HepG2 (cell line): ENCODE measurements at regions not wholly inside any gene's neighbourhood (a gene's known extent, or its start where the extent isn't known, plus 50 kb on each side); places are given as distances from the start of the nearest gene placed in this dataset.

Experiments used
- ATAC-seq: fragments of 200-7000 bp; cut with Tn5 transposase; 3 replicates; pipeline ENCODE4 v1.9.1; 2020; ENCODE audit warnings: mild to moderate bottlenecking, moderate library complexity
- BruUV-seq: library from RNA; stranded (reverse); fragments of 400-500 nt; replicated peaks from 2 replicates; lab custom pipeline; 2021; lab: Mats Ljungman, UMichigan
- CTCF ChIA-PET: fragments of 300-600 bp; formaldehyde crosslinking; extraction: SDS; loops from one replicate; lab custom pipeline; 2021; ENCODE audit warnings: low total read pairs, inconsistent platforms, low intra/inter-chr PET ratio; lab: Yijun Ruan, JAX
- POLR2A ChIA-PET: fragments of 350-600 bp; sonication (Branson Sonifier 250); formaldehyde crosslinking; loops from one replicate; lab custom pipeline; 2020; ENCODE audit warnings: antibody characterized with exemption, inconsistent platforms; lab: Yijun Ruan, JAX
- DNase-seq: peaks from one replicate; pipeline ENCODE4 v3.0.0-alpha.2; 2015; ENCODE audit warnings: low spot score
- FAIRE-seq: peaks from 3 replicates; lab custom pipeline; 2011; peaks lifted over from hg19 to GRCh38; lab: Jason Lieb, UNC
- H2AFZ ChIP-seq: one replicate; pipeline ENCODE4 v1.6.1; 2011; ENCODE audit warnings: low read length, inconsistent platforms
- H3K27ac ChIP-seq: fragments of 300-600 bp; 3 replicates; pipeline ENCODE4 v1.8.0; 2011; ENCODE audit warnings: mixed run types, mild to moderate bottlenecking, mixed read lengths, low read length, inconsistent platforms; ENCODE audit not compliant: insufficient read depth; ENCODE audit errors: extremely low read length
- H3K27me3 ChIP-seq, 2 experiments: fragments of 200-600 bp in 1 of 2; 2 replicates in 1 of 2; 3 replicates in 1 of 2; pipeline versions ENCODE4 v1.6.0 to v1.8.0; 2011; ENCODE audit warnings: low read length in 2 of 2, mild to moderate bottlenecking in 2 of 2, moderate library complexity in 2 of 2, inconsistent platforms in 1 of 2; ENCODE audit not compliant: insufficient read depth in 2 of 2, control insufficient read depth in 1 of 2
- H3K36me3 ChIP-seq, 2 experiments: fragments of 200-600 bp in 1 of 2; replicated peaks in 1 of 2; 2 replicates in 1 of 2; 3 replicates in 1 of 2; pipeline versions ENCODE4 v1.5.1 to v1.8.0; 2011; ENCODE audit warnings: low read length in 2 of 2, inconsistent platforms in 1 of 2; ENCODE audit not compliant: insufficient read depth in 2 of 2, control insufficient read depth in 1 of 2
- H3K4me1 ChIP-seq: 2 replicates; pipeline ENCODE4 v1.5.1; 2012; ENCODE audit warnings: low read length, inconsistent platforms; ENCODE audit not compliant: insufficient read depth
- H3K4me2 ChIP-seq: 2 replicates; pipeline ENCODE4 v1.6.0; 2011; ENCODE audit warnings: low read depth, low read length, inconsistent platforms
- H3K4me3 ChIP-seq, 3 experiments: fragments of 200-600 bp in 1 of 3; sonication (generic), shearing (Covaris generic) in 1 of 3; replicated peaks in 1 of 3; 2 replicates each; pipeline ENCODE4 v1.5.1; 2011 to 2016; ENCODE audit warnings: low read length in 3 of 3, inconsistent platforms in 2 of 3, low read depth in 2 of 3, mild to moderate bottlenecking in 2 of 3, control low read depth in 1 of 3, mixed read lengths in 1 of 3; ENCODE audit not compliant: insufficient read depth in 1 of 3
- H3K79me2 ChIP-seq: one replicate; pipeline ENCODE4 v1.6.1; 2011; ENCODE audit warnings: low read length, inconsistent platforms; ENCODE audit not compliant: insufficient read depth
- H3K9ac ChIP-seq: 2 replicates; pipeline ENCODE4 v1.6.0; 2011; ENCODE audit warnings: mild to moderate bottlenecking, low read depth, low read length, inconsistent platforms; ENCODE audit not compliant: insufficient read depth
- H3K9me3 ChIP-seq: 2 replicates; pipeline ENCODE4 v1.5.1; 2012; ENCODE audit warnings: mild to moderate bottlenecking, low read length
- H4K20me1 ChIP-seq: 2 replicates; pipeline ENCODE4 v1.6.0; 2011; ENCODE audit warnings: inconsistent platforms, mild to moderate bottlenecking, low read length, moderate library complexity; ENCODE audit not compliant: insufficient read depth
- ATF7 ChIP-seq, 2 experiments: fragments of 450-650 bp in 1 of 2; sonication (generic) in 1 of 2; formaldehyde crosslinking in 1 of 2; IDR thresholded peaks; 2 replicates each; pipeline versions ENCODE4 v1.4.0 to v1.6.1; 2016 to 2020; ENCODE audit warnings: antibody characterized with exemption in 1 of 2, mild to moderate bottlenecking in 1 of 2, missing genetic modification reagents in 1 of 2
- HDAC1 ChIP-seq: sonication (generic); formaldehyde crosslinking; IDR thresholded peaks from 2 replicates; pipeline ENCODE4 v1.5.1; 2020; ENCODE audit warnings: mild to moderate bottlenecking, missing genetic modification reagents
- IKZF1 ChIP-seq: fragments of 450-650 bp; IDR thresholded peaks from 2 replicates; pipeline ENCODE4 v1.7.1; 2016
- NFE2 ChIP-seq: sonication (generic); formaldehyde crosslinking; IDR thresholded peaks from 2 replicates; pipeline ENCODE4 v1.4.0; 2020; ENCODE audit warnings: missing genetic modification reagents
- NR2C2 ChIP-seq: sonication (generic); formaldehyde crosslinking; IDR thresholded peaks from 2 replicates; pipeline ENCODE4 v1.4.0; 2020; ENCODE audit warnings: missing genetic modification reagents, mild to moderate bottlenecking, moderate library complexity, borderline replicate concordance
- POGZ ChIP-seq: sonication (generic); formaldehyde crosslinking; IDR thresholded peaks from 2 replicates; pipeline ENCODE4 v1.4.0; 2020; ENCODE audit warnings: mild to moderate bottlenecking, missing genetic modification reagents
- TERF1 ChIP-seq: sonication (generic); formaldehyde crosslinking; IDR thresholded peaks from 2 replicates; pipeline ENCODE4 v1.8.0; 2022; ENCODE audit warnings: mild to moderate bottlenecking, missing genetic modification reagents, moderate library complexity
- ZBED4 ChIP-seq: sonication (generic); formaldehyde crosslinking; IDR thresholded peaks from 2 replicates; pipeline ENCODE4 v1.4.0; 2020; ENCODE audit warnings: missing genetic modification reagents, borderline replicate concordance
- ZNF235 ChIP-seq: sonication (generic); formaldehyde crosslinking; IDR thresholded peaks from 2 replicates; pipeline ENCODE4 v1.8.1; 2023; ENCODE audit warnings: mild to moderate bottlenecking, missing genetic modification reagents, borderline replicate concordance
- ZNF296 ChIP-seq: sonication (generic); formaldehyde crosslinking; conservative IDR thresholded peaks from 2 replicates; pipeline ENCODE4 v1.5.0; 2020; ENCODE audit warnings: mild to moderate bottlenecking, missing genetic modification reagents
- ZNF343 ChIP-seq: sonication (generic); formaldehyde crosslinking; IDR thresholded peaks from 2 replicates; pipeline ENCODE4 v1.4.0; 2020; ENCODE audit warnings: mild to moderate bottlenecking, missing genetic modification reagents
- WGBS: methylation state at CpG from one replicate; pipeline ENCODE4 v1.1.6; 2017; ENCODE audit warnings: low lambda C conversion rate; 5-methylcytosine and 5-hydroxymethylcytosine counted together
- in situ Hi-C: cut with HindIII; loops from 2 replicates; pipeline ENCODE4 v1.10.0; 2017; ENCODE audit warnings: low pct_unique_long_range_greater_than_20kb; ENCODE audit not compliant: extremely low pct_ligation_motif_present
- intact Hi-C: fragments of 100-400 bp; cut with micrococcal nuclease; formaldehyde crosslinking; loops from one replicate; pipeline ENCODE4 v1.10.0; 2022; ENCODE audit not compliant: unreplicated experiment
- TF ChIP-seq, protein P1 (sequence below): conservative IDR thresholded peaks from 2 replicates; pipeline ENCODE4 v1.6.1; 2018; ENCODE audit warnings: missing genetic modification reagents
- TF ChIP-seq, protein P2 (sequence below): IDR thresholded peaks from 2 replicates; pipeline ENCODE4 v1.6.1; 2018; ENCODE audit warnings: missing genetic modification reagents
- TF ChIP-seq, protein P3 (sequence below): IDR thresholded peaks from 2 replicates; pipeline ENCODE4 v1.6.1; 2016; ENCODE audit warnings: missing compliant biosample characterization, missing genetic modification reagents, borderline replicate concordance

GRCh38 chr10:16274911-16275310 lies 161.9 kb upstream of the PTER start:
- no peak overlapping the region for H3K4me2 ChIP-seq
- WGBS: 9% methylated on average over 3 of the region's 3 CpGs
- intact Hi-C loops (no loop called here), in situ Hi-C loops (no loop called here)
- POLR2A ChIA-PET: no interaction called here
- no peaks in the 10 kb centered on the region for H3K9me3 ChIP-seq
- H3K9ac ChIP-seq: no peak overlapping the region
- H3K4me1 ChIP-seq: no peaks in the 10 kb centered on the region
- no peak overlapping the region for H3K27ac ChIP-seq
- no peaks in the 10 kb centered on the region for H3K79me2 ChIP-seq
- no peak for DNase-seq
- BruUV-seq: no TSS peak
- CTCF ChIA-PET: no interaction called here
- no peak for FAIRE-seq
- H3K36me3 ChIP-seq: no peaks in the 10 kb centered on the region
- no peaks in the 10 kb centered on the region for H3K27me3 ChIP-seq
- H4K20me1 ChIP-seq: no peaks in the 10 kb centered on the region
- ATAC-seq: no peak
- no peak overlapping the region for H2AFZ ChIP-seq
- H3K4me3 ChIP-seq: no peak overlapping the region
- TF ChIP-seq HDAC1 (CRISPR knock-in tag) (no peak), NR2C2 (CRISPR knock-in tag) (no peak), ZNF296 (CRISPR knock-in tag) (no peak), NFE2 (CRISPR knock-in tag) (no peak), ZBED4 (CRISPR knock-in tag) (no peak), TERF1 (CRISPR knock-in tag) (no peak), ZNF235 (CRISPR knock-in tag) (no peak), IKZF1 (no peak), ZNF343 (CRISPR knock-in tag) (no peak), ATF7 (IDR thresholded peaks at IDR 0.05) (no peak), ATF7 (CRISPR knock-in tag; IDR thresholded peaks at IDR 0.05) (no peak), POGZ (CRISPR knock-in tag) (no peak)
- TF ChIP-seq, protein P1, sequence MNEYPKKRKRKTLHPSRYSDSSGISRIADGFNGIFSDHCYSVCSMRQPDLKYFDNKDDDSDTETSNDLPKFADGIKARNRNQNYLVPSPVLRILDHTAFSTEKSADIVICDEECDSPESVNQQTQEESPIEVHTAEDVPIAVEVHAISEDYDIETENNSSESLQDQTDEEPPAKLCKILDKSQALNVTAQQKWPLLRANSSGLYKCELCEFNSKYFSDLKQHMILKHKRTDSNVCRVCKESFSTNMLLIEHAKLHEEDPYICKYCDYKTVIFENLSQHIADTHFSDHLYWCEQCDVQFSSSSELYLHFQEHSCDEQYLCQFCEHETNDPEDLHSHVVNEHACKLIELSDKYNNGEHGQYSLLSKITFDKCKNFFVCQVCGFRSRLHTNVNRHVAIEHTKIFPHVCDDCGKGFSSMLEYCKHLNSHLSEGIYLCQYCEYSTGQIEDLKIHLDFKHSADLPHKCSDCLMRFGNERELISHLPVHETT: no peak
- TF ChIP-seq, protein P2, sequence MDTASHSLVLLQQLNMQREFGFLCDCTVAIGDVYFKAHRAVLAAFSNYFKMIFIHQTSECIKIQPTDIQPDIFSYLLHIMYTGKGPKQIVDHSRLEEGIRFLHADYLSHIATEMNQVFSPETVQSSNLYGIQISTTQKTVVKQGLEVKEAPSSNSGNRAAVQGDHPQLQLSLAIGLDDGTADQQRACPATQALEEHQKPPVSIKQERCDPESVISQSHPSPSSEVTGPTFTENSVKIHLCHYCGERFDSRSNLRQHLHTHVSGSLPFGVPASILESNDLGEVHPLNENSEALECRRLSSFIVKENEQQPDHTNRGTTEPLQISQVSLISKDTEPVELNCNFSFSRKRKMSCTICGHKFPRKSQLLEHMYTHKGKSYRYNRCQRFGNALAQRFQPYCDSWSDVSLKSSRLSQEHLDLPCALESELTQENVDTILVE (CRISPR knock-in tag): no peak
- TF ChIP-seq, protein P3, sequence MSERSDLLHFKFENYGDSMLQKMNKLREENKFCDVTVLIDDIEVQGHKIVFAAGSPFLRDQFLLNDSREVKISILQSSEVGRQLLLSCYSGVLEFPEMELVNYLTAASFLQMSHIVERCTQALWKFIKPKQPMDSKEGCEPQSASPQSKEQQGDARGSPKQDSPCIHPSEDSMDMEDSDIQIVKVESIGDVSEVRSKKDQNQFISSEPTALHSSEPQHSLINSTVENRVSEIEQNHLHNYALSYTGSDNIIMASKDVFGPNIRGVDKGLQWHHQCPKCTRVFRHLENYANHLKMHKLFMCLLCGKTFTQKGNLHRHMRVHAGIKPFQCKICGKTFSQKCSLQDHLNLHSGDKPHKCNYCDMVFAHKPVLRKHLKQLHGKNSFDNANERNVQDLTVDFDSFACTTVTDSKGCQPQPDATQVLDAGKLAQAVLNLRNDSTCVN (CRISPR knock-in tag): no peak
